Lower lobe of right lung (tissue), 2 donors: ENCODE measurements at regions not wholly inside any gene's neighbourhood (a gene's known extent, or its start where the extent isn't known, plus 50 kb on each side); places are given as distances from the start of the nearest gene placed in this dataset.

ENCODE experiments used
- ATAC-seq, 2 donors: fragments of 200-7000 bp; cut with Tn5 transposase; one replicate each; pipeline ENCODE4 v1.9.1; 2020 to 2022; ENCODE audit warnings: mild to moderate bottlenecking in 2 of 2, moderate library complexity in 2 of 2
- DNase-seq: peaks from one replicate; pipeline ENCODE4 v3.0.0-alpha.2; 2020
- H3K27ac ChIP-seq: fragments of 200-600 bp; one replicate; pipeline ENCODE4 v1.8.0; 2022
- H3K27me3 ChIP-seq: fragments of 200-600 bp; one replicate; pipeline ENCODE4 v1.8.0; 2022; ENCODE audit warnings: low read depth
- H3K36me3 ChIP-seq: fragments of 200-600 bp; one replicate; pipeline ENCODE4 v1.8.0; 2022; ENCODE audit warnings: mild to moderate bottlenecking
- H3K4me1 ChIP-seq: fragments of 200-600 bp; one replicate; pipeline ENCODE4 v1.8.0; 2022
- H3K4me3 ChIP-seq: fragments of 200-600 bp; one replicate; pipeline ENCODE4 v1.8.0; 2022; ENCODE audit warnings: mild to moderate bottlenecking
- H3K9me3 ChIP-seq: fragments of 200-600 bp; one replicate; pipeline ENCODE4 v1.8.0; 2022
- CTCF ChIP-seq: fragments of 200-600 bp; IDR thresholded peaks from one replicate; pipeline ENCODE4 v1.8.0; 2022; ENCODE audit warnings: antibody characterized with exemption, mild to moderate bottlenecking
- intact Hi-C: fragments of 100-400 bp; cut with DNase I; formaldehyde crosslinking; loops from one replicate; pipeline ENCODE4 v1.11.0; 2022
- donor health status: DM: no; HTN: yes; CAD: no; lungs with severe emphysema.

- no peak for DNase-seq
- Histone ChIP-seq H3K36me3 (no peaks in the 10 kb centered on the region), H3K9me3 (no peaks in the 10 kb centered on the region), H3K4me3 (no peak overlapping the region), H3K27me3 (no peaks in the 10 kb centered on the region), H3K4me1 (no peaks in the 10 kb centered on the region), H3K27ac (no peak overlapping the region)
- no peak for TF ChIP-seq CTCF
- no peak for ATAC-seq
- intact Hi-C loops = no loop called here
Observed at GRCh38 chr6:49001856-49002541, 461.1 kb downstream of the MMUT start.

GRCh38 chr6:48998574-48998973 is 464.5 kb downstream of the MMUT start:
- TF ChIP-seq CTCF = no peak
- ATAC-seq (no peak), DNase-seq (no peak)
- no peaks in the 10 kb centered on the region for H3K36me3 ChIP-seq
- no peak overlapping the region for H3K4me3 ChIP-seq
- H3K9me3 ChIP-seq = no peaks in the 10 kb centered on the region
- H3K27ac ChIP-seq = no peak overlapping the region
- no peaks in the 10 kb centered on the region for H3K27me3 ChIP-seq
- no peaks in the 10 kb centered on the region for H3K4me1 ChIP-seq
- intact Hi-C loops = no loop called here

GRCh38 chr6:48996461-48997119 is 466.5 kb downstream of the MMUT start:
- intact Hi-C loops = no loop called here
- Histone ChIP-seq H3K27ac (no peak overlapping the region), H3K27me3 (no peaks in the 10 kb centered on the region), H3K36me3 (no peaks in the 10 kb centered on the region), H3K4me1 (no peaks in the 10 kb centered on the region), H3K4me3 (no peak overlapping the region), H3K9me3 (no peaks in the 10 kb centered on the region)
- DNase-seq = no peak
- no peak for TF ChIP-seq CTCF
- ATAC-seq = no peak

- TF ChIP-seq CTCF = no peak
- H3K9me3 ChIP-seq = no peaks in the 10 kb centered on the region
- no peak for DNase-seq
- no peak for ATAC-seq
- no peak overlapping the region for H3K4me3 ChIP-seq
- no peaks in the 10 kb centered on the region for H3K4me1 ChIP-seq
- H3K27me3 ChIP-seq = no peaks in the 10 kb centered on the region
- intact Hi-C loops = no loop called here
- H3K27ac ChIP-seq = no peak overlapping the region
- H3K36me3 ChIP-seq = no peaks in the 10 kb centered on the region
Observed at GRCh38 chr6:48994811-48995210, 468.2 kb downstream of the MMUT start.

- H3K27me3 ChIP-seq = no peaks in the 10 kb centered on the region
- DNase-seq = no peak
- TF ChIP-seq CTCF = no peak
- no peak for ATAC-seq
- no peak overlapping the region for H3K4me3 ChIP-seq
- no peaks in the 10 kb centered on the region for H3K4me1 ChIP-seq
- H3K9me3 ChIP-seq = peaks cover 5% of the 10 kb centered on the region
- no peak overlapping the region for H3K27ac ChIP-seq
- H3K36me3 ChIP-seq = no peaks in the 10 kb centered on the region
- intact Hi-C loops = no loop called here
Observed at GRCh38 chr6:48990739-48991138, 472.3 kb downstream of the MMUT start.
